ENCODE measurements at regions not wholly inside any gene's neighbourhood (a gene's known extent, or its start where the extent isn't known, plus 50 kb on each side); places are given as distances from the start of the nearest gene placed in this dataset.
"Not testable (repeated sequence)": the region's sequence is repeated elsewhere in the genome, so short reads cannot be mapped to it uniquely, and the experiment has no call there.

DNA sequence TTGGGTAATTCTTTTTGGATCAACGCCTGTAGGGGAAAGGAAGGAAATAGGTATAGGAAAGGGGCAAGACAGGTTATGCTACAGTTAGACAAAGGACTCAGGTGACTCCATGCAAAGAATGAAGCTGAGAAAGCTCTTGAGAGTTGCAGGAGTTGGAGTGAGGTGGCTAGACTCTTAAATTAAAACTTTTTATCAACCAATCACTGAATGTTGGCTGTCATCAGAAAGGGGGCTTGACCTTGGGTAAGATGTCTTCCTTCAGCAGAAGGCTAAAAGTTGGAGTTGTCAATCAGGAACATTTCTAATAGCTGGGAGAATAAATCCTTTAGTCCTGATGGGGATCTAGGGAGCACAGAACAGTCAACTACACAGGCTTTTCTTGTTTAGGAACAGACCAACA lies 595.4 kb downstream of the SLC16A7 start:
- no peak for DNase-seq (ENCODE audit: low read depth)

DNA sequence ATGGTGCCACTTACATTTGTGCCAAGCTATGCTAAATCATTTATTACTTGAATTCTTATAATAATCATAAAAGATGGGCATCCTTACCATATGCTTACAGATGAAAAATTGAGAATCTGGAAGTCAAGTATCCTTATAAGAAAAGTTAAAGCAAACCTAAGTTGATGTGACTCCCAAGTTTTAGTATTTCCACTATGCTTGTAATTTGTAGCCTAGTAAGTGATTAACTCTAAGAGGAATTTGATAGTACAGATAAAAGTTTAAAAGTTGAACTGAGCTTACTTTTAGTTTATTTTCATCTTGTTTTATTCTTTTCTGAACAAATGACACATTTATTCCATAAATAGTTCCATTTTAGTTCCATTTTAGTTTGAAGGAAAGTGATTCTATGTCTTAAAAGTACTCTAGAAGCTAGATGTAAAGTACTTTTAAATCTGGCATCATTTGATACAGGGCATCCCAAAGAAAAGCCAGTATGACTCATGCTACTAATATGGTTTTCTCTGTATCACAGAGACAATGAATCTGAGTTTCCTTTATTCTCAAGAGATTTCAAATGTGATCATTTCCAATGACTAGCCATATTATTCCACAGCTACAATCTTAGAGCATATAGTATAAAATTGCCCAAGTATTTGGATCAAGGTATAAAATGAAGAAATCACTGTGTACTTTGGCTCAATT lies 596.0 kb downstream of the SLC16A7 start:
- peak; percentile 33 for DNase-seq (ENCODE audit: low read depth)

DNA sequence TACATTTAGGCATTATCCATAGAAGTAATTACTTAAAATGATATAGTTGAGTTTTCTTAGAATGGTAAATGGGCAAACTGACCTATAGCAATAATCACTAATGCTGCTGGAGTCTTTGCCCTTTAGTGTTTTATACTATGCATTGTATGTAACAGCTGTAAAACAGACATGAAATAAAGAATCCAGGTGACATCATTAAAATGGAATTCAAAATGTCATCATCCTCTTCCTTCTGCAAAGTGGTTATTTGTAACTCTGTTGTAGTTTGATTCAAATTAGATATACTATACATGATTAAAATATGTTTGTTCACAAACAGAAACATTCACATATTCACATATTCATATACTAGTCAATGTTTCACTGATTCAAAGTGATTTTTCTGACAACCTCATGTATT lies 598.8 kb downstream of the SLC16A7 start:
- DNase-seq (ENCODE audit: low read depth), result no peak

DNA sequence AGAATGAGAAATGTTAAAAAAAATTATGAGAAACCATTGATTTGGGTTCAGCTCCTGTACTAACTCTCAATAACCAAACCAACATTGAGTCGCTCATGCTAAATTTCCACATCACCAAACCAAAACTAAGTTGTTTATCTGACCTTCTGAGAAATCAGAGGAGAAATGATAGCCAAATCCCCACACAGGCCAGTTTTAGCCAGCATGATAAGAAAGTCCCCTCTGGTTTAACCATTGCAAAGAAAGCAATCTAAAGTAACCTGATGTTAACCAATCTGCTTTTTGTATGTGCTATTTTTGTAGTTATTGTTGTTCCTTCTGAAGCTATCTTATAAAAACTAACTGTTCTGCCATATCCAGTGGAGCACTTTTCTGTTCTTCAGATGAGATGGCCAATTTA lies 599.7 kb downstream of the SLC16A7 start:
- no peak for DNase-seq (ENCODE audit: low read depth)

DNA sequence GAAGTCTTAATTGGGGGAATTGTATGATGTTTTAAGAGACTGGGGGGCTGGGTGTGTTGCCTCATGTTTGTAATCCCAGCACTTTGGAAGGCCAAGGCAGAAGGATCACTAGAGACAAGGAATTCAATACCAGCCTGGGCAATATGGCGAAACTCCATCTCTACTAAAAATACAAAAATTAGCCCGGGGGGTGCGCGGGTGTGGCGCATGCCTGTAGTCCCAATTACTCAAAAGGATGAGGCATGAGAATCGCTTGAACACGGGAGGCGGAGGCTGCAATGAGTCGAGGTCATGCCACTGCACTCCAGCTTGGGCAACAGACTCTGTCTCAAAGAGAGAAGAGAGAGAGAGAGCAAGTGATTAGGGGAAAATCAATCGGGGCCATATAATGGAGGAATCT lies 600.5 kb downstream of the SLC16A7 start:
- no peak for DNase-seq (ENCODE audit: low read depth)

DNA sequence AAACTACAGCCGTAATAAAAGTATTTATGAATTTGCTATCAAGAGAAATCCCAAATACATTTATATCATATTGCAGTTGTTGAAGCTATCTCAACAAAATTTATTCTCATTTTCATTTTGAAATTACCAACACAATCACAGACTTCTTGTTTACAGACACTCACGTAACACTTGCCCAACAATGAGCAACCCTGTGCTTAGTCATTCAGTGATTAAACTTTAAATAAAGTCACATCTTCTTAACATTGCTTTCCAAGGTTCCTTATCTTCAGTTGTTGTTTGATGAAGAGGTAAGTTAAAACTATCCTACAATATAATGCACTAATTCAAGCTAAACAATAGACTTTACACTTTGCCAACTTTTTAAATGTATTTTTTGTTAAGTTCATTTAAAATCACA lies 601.8 kb downstream of the SLC16A7 start:
- no peak for DNase-seq (ENCODE audit: low read depth)

DNA sequence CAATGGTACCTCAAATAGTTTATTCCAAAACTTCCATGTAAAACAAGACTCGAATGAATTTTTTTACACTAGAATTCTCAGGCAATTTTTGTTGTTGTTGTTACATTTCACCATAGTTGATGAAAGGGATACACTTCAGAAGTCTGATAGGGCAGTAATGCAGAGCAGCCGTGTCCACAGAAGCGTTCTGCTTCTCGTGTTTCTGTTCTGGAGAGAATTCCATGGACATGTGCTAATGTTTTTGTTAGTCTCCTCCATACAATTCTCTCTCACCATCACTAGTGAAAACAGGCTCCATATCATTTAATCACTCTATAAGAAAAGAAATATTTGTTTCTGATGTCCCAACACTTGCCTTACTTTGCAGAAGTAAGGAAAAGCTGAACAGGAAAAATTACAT lies 606.1 kb downstream of the SLC16A7 start:
- no peak for DNase-seq (ENCODE audit: low read depth)

DNA sequence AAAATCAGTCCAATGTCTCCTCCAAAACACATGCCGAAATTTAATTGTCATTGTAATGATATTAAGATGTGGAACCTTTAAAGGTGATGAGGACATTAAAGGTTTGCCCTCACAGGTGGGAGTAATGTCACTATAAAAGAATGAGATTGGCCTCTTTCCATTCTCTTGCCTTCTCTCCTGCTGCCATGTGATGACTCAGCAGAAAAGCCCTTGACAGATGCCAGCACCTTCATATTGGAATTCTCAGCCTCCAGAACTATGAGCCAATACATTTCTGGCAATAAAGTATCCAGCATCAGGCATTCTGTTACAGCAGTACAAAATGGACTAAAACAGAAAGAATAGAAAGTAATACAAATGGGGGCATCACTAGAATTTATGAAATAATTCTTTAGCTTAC lies 609.7 kb downstream of the SLC16A7 start:
- peak; percentile 51 for DNase-seq (ENCODE audit: low read depth)

DNA sequence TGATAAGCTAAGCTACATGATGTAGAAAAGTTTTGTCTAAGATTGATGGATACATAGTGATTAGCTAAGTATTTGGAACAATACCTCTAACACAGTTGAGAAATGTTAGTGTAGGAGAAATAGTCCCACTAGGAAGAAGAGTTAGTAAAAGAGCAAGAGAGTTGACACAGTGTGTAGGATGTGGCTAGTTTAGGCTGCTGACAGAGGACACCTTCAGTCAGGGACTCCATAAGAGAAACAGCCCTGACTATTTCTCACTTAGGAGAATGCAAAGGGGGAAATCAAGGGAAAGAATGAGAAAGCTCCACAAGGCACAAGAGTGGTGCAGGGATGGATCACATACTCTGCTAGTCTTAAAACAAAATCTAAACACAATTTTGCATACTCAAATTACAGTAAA lies 613.7 kb downstream of the SLC16A7 start:
- DNase-seq (ENCODE audit: low read depth), result no peak

DNA sequence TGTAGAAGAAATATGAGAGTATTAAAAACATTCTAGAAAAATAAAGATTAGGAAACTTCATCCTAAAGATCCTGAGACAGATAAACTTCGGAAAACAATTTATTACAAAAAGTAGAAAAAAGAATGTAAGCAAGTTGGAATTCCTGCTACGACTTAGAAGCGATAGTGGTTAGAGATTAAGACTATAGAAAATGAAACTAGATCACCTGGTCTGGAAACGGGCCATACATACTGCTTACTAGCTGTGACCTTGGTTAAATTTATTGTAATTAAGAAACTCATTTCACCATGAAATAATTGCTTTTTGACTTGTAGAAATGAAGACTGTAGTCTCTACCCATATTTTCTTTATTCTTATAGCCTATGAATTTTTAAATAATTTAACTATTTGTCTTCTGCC lies 614.1 kb downstream of the SLC16A7 start:
- DNase-seq (ENCODE audit: low read depth), result no peak

DNA sequence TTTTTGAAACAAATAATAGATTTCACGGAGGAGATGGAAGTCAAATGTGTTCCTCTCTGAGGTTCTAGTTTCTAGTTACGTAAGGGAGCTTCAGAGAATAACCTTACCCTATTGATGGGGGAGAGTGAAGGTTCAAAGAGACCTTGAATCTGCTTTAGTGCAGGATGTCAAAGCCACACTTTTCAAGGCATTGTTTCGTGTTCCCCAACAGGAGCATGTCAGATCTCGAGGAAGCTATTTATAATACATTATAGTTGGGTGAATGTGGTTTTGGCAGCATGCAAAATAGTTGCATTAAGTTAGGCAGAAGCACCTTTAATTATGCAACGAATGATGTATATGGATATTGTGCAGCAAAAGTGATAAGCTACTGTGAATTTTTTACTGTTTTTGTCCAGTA lies 614.9 kb downstream of the SLC16A7 start:
- DNase-seq (ENCODE audit: low read depth), result no peak

DNA sequence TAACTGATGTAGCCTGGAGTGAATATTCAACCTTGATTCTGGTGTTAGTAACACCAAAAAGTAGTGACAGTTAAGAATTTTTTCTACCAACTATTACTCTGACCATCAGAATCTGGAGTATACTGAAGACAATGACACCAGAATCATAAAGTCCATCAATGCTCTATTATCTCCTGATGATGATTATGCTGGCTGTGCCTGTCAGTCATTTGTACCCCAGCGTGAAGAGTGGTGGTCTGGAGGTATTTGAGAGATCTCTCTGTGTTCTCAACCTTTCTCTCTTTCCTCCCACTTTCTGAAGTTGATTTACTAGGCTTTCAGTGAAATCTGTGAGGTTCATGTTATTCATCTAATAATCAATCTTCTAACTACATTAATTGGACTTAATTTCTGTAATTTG lies 615.4 kb downstream of the SLC16A7 start:
- DNase-seq (ENCODE audit: low read depth), result no peak

DNA sequence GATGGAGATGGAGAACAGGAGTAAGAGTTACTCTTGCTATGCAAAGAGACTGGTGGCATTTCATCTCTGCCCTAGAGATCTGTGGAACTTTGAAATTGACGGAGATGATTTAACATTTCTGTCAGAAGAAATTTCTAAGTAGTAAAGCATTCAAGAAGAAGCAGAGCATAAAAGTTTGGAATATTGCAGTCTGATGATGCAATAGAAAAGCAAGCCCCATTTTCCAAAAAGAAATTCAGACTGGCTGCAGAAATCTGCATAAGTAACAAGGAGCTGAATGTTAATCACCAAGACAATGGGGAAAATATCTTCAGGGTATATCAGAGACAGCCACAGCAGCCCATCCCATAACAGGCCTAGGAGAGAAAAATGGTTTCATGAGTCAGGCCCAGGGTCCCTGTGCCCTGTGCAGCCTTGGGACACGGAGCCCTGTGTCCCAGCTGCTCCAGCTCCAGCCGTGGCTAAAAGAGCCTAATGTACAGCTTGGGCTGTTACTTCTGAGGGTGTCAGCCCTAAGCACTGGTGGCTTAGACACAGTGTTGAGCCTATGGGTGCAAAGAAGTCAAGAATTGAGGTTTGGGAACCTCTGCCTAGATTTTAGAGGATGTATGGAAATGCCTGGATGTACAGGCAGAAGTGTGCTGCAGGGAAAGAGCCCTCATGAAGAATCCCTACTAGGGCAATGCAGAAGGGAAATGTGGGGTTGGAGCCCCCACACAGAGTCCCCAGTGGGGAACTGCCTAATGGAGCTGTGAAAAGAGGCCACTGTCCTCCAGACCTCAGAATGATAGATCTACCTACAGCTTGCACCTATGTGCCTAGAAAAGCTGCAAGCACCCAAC lies 616.6 kb downstream of the SLC16A7 start:
- no peak for DNase-seq (ENCODE audit: low read depth)

DNA sequence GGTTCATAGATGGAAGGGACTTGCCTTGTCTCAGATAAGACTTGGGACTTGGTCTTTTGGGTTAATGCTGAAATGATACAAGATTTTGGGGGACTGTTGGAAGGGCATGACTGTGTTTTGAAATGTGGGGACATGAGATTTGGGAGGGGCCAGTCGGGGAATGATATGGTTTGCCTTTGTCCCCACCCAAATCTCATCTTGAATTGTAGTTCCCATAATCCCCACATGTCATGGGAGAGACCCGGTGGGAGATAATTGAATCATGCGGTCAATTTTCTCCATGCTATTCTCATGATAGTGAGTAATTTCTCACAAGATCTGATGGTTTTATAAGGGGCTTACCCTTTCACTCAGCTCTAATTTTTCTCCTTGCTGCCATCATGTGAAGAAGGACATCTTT lies 617.4 kb downstream of the SLC16A7 start:
- DNase-seq (ENCODE audit: low read depth), result not testable (repeated sequence)

DNA sequence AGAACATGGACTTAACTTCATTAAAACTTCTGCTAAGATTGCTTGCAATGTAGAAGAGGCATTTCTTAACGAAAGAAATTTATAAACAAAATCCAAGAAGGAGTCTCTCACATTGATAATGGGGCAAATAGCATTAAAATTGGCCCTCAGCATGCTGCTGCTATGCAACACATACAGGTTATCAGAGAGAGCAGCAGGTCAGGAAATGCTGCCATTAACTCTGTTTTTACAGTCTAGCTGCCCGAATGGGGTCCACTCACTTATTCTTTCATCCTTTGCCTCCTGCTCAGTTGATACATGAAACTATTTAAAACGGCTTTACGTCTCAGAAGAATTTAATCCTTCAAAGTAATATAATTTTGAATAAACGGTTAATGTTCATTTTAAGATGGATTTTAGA lies 620.4 kb downstream of the SLC16A7 start:
- DNase-seq (ENCODE audit: low read depth), result no peak

DNA sequence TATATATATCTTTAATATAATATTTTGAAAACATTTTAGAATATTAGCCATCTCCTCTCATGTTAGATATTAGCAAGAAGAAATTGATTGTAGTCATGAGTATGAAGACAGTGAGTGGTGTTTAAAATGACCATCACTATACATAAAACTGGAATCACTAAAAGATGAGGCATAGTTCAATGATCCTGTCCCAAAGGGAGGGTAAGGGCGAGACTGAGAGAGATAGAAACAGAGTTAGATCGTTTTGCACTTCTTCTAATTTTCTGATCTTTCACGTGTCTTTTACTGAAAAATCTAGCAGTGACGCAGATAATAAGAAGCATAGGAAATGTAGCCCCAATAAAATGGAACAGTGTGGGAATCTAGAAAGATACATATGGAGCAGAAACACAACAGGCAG lies 627.4 kb downstream of the SLC16A7 start:
- no peak for DNase-seq (ENCODE audit: low read depth)

DNA sequence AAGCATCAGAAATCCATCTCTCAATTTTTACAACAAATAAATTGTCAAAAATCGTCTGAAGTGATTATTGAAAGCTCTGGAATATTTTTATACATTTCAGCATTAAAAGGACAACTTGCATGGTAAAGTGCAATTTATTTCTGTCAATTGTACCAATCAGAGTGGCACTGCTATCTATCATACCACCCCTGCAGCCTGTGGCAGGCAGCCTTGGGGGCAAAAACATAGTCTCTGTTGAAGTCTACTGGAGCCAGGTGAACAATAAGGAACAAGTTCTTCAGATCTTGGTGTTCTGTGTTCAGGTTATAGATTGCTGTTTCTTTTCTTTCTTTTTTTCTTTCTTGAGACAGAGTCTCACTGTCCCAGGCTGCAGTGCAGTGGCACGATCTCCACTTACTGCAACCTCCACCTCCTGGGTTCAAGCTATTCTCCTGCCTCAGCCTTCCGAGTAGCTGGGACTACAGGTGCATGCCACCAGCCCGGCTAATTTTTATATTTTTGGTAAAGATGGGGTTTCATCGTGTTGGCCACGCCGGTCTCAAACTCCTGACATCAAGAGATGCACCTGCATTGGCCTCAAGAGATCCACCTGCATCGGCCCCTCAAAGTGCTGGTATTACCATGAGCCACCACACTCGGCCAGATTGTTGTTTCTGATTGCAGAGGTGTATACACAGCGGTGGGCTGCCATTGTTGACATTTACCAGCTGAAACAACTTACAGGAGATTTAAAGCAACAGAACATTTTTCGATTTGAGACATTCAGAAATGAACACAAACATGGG lies 629.6 kb downstream of the SLC16A7 start:
- DNase-seq (ENCODE audit: low read depth), result no peak

DNA sequence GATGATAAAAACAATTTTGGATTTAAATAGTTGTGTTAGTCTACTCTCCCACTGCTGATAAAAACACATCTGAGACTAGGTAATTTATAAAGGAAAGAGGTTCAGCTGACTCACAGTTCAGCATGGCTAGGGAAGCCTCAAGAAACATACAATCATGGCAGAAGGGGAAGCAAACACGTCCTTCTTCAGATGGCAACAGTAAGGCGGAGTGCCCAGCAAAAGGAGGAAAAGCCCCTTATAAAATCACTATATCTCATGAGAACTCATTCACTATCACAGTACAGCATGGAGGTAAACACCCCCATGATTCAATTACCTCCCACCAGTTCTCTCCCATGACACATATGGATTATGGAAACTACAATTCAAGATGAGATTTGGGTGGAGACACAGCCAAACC lies 632.1 kb downstream of the SLC16A7 start:
- DNase-seq (ENCODE audit: low read depth), result no peak

DNA sequence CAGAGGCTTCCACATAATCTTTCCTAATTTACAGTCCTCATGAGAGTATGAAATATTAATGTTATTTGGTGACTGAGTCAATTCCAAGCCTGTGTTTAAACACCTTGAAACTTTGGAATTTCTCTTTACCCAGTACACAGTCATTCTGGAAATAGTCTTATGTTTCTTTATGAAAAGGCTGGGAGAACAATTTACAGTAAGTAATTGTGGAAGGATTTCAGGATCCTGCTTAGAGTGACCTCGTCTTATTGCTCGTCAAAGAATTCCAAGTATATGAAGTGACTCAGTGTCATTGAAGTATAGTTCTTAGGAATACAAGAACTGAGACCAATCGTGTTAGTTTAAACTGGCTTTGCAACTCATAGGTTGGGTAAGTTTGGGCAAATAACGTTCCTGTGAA lies 634.2 kb downstream of the SLC16A7 start:
- DNase-seq (ENCODE audit: low read depth), result no peak

DNA sequence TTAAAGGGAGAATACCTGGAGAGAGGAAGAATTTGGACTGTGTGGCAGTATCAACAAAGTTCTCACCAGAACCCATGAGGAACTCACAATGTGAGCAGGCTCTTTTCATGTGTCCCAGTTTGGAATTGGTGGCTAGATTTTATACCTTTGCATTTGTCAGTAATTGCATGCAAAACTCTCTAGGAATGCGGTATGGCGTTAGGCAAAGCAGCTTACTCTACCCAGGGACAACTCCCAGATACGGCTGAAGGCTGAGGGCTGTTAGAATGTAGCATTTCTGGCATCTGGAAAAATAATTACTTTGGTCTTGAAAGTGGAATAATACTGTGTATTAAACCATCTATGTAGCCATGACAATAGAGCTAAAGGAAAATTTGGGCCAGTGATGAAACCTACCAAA lies 635.5 kb downstream of the SLC16A7 start:
- no peak for DNase-seq (ENCODE audit: low read depth)

DNA sequence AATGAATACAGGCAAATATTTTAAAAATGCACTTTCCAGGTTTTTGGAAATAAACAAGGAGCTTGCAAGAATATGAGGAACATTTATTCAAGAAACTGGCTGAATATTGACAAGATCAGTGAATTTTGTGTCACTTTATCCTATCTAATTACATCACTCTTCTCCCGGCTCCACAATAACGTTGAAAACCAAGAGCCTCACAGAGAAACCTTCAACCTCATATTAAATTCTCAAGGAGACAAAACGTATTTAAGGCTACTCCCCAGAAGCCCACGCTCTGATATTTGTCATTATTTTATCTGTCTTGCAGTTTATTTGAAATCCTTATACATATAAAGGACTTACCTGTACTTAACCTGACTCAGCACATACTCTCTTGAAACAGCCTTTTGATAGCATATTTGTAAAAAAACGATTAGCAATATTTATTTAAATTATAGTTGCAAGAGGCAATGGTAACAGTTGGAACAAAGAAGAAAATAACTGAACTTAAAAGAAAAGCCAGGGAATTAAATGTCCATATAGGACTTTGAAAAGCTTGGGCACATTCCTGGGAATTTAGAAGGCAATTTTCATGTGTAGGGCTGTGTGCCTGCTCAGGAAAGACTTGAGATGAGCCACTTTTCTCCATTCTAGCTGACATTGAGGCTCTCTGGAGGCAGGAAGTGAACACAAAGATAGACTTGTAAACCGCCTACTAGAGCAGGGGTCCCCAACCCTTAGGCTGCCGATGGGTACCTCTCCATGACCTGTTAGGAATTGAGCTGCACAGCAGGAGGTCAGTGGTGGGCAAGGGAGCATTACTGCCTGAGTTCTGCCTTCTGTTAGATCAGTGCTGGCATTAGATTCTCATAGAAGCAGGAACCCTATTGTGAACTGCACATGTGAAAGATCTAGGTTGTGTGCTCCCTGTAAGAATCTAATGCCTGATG lies 636.4 kb downstream of the SLC16A7 start:
- no peak for DNase-seq (ENCODE audit: low read depth)

Measured in HT1080 (cell line).